ENCODE measurements at regions not wholly inside any gene's neighbourhood (a gene's known extent, or its start where the extent isn't known, plus 50 kb on each side); places are given as distances from the start of the nearest gene placed in this dataset.
"Not testable (repeated sequence)": the region's sequence is repeated elsewhere in the genome, so short reads cannot be mapped to it uniquely, and the experiment has no call there.

GRCh38 chr14:101687756-101688546 lies 73.6 kb upstream of the PPP2R5C start:
- DNase-seq (ENCODE audit: low read depth) = no peak
- in situ Hi-C loops (cut with HindIII; ENCODE audit: low pct_unique_long_range_greater_than_20kb, low sequenced_read_pairs) = no loop called here

GRCh38 chr14:101689039-101689501 lies 72.4 kb upstream of the PPP2R5C start:
- DNase-seq (ENCODE audit: low read depth) = no peak
- in situ Hi-C loops (cut with HindIII; ENCODE audit: low pct_unique_long_range_greater_than_20kb, low sequenced_read_pairs) = no loop called here

GRCh38 chr14:101689966-101690365 lies 71.5 kb upstream of the PPP2R5C start:
- in situ Hi-C loops (cut with HindIII; ENCODE audit: low pct_unique_long_range_greater_than_20kb, low sequenced_read_pairs); DNase-seq (ENCODE audit: low read depth): not testable (repeated sequence)

GRCh38 chr14:101695659-101696058 lies 65.8 kb upstream of the PPP2R5C start:
- DNase-seq (ENCODE audit: low read depth) = no peak

GRCh38 chr14:101704140-101704539 lies 57.4 kb upstream of the PPP2R5C start:
- in situ Hi-C loops (cut with HindIII; ENCODE audit: low pct_unique_long_range_greater_than_20kb, low sequenced_read_pairs) = no loop called here
- no peak for DNase-seq (ENCODE audit: low read depth)

More at GRCh38 chr14:101695659-101696058, 65.8 kb upstream of the PPP2R5C start:
- in situ Hi-C loops (cut with HindIII; ENCODE audit: low pct_unique_long_range_greater_than_20kb, low sequenced_read_pairs) = no loop called here

- no peak for DNase-seq (ENCODE audit: low read depth)
- in situ Hi-C loops (cut with HindIII; ENCODE audit: low pct_unique_long_range_greater_than_20kb, low sequenced_read_pairs) = no loop called here
These were observed 55.6 kb upstream of the PPP2R5C start for GRCh38 chr14:101705733-101706508.

- DNase-seq (ENCODE audit: low read depth) = no peak
- in situ Hi-C loops (cut with HindIII; ENCODE audit: low pct_unique_long_range_greater_than_20kb, low sequenced_read_pairs) = no loop called here
These were observed 54.9 kb upstream of the PPP2R5C start for GRCh38 chr14:101706509-101707067.

GRCh38 chr14:101707068-101707842 lies 54.3 kb upstream of the PPP2R5C start:
- in situ Hi-C loops (cut with HindIII; ENCODE audit: low pct_unique_long_range_greater_than_20kb, low sequenced_read_pairs) = no loop called here
- peak; percentile 67 for DNase-seq (ENCODE audit: low read depth)

GRCh38 chr14:101707863-101708620 lies 53.5 kb upstream of the PPP2R5C start:
- in situ Hi-C loops (cut with HindIII; ENCODE audit: low pct_unique_long_range_greater_than_20kb, low sequenced_read_pairs) = no loop called here
- DNase-seq (ENCODE audit: low read depth) = no peak

GRCh38 chr14:101708853-101709532 lies 52.5 kb upstream of the PPP2R5C start:
- DNase-seq (ENCODE audit: low read depth) = no peak

GRCh38 chr14:101709533-101709881 lies 52.0 kb upstream of the PPP2R5C start:
- DNase-seq (ENCODE audit: low read depth) = no peak
- in situ Hi-C loops (cut with HindIII; ENCODE audit: low pct_unique_long_range_greater_than_20kb, low sequenced_read_pairs) = no loop called here

More at GRCh38 chr14:101708853-101709532, 52.5 kb upstream of the PPP2R5C start:
- in situ Hi-C loops (cut with HindIII; ENCODE audit: low pct_unique_long_range_greater_than_20kb, low sequenced_read_pairs) = no loop called here

GRCh38 chr14:101709962-101710931 lies 51.3 kb upstream of the PPP2R5C start:
- no peak for DNase-seq (ENCODE audit: low read depth)
- in situ Hi-C loops (cut with HindIII; ENCODE audit: low pct_unique_long_range_greater_than_20kb, low sequenced_read_pairs) = no loop called here

- in situ Hi-C loops (cut with HindIII; ENCODE audit: low pct_unique_long_range_greater_than_20kb, low sequenced_read_pairs) = no loop called here
- no peak for DNase-seq (ENCODE audit: low read depth)
These were observed 50.3 kb upstream of the PPP2R5C start for GRCh38 chr14:101711041-101711856.
